Colonic mucosa (tissue), 4 donors: ENCODE measurements at regions not wholly inside any gene's neighbourhood (a gene's known extent, or its start where the extent isn't known, plus 50 kb on each side); places are given as distances from the start of the nearest gene placed in this dataset.

Source experiments
- DNase-seq: peaks from one replicate; pipeline ENCODE4 v3.0.0-alpha.2; 2020
- H3K27ac ChIP-seq: fragments of 200-600 bp; one replicate; pipeline ENCODE4 v1.8.0; 2021
- H3K27me3 ChIP-seq: fragments of 200-600 bp; one replicate; pipeline ENCODE4 v1.8.0; 2021
- H3K36me3 ChIP-seq: fragments of 200-600 bp; one replicate; pipeline ENCODE4 v1.8.0; 2021
- H3K4me1 ChIP-seq: fragments of 200-600 bp; one replicate; pipeline ENCODE4 v1.8.0; 2021; ENCODE audit warnings: mild to moderate bottlenecking
- H3K4me3 ChIP-seq: fragments of 200-600 bp; one replicate; pipeline ENCODE4 v1.8.0; 2021
- H3K9ac ChIP-seq, 2 donors: one replicate each; pipeline ENCODE4 v1.7.0; 2013; ENCODE audit warnings: control low read depth in 2 of 2, low read depth in 2 of 2, low read length in 2 of 2
- H3K9me3 ChIP-seq: fragments of 200-600 bp; one replicate; pipeline ENCODE4 v1.8.0; 2021
- CTCF ChIP-seq: fragments of 200-600 bp; IDR thresholded peaks from one replicate; pipeline ENCODE4 v1.8.0; 2022; ENCODE audit warnings: antibody characterized with exemption, mild to moderate bottlenecking
- intact Hi-C: fragments of 100-400 bp; cut with DNase I; formaldehyde crosslinking; loops from one replicate; pipeline ENCODE4 v1.14.1; 2022
- donor health status: healthy.
- donor health status: DM: no; HTN: no; CAD: no.
- donor health status: DM: no; HTN: no; CAD: no.

- H3K9ac ChIP-seq, result no peak overlapping the region
- no peaks in the 10 kb centered on the region for H3K36me3 ChIP-seq
- no peaks in the 10 kb centered on the region for H3K4me1 ChIP-seq
- no peak overlapping the region for H3K27ac ChIP-seq
- H3K27me3 ChIP-seq, result no peaks in the 10 kb centered on the region
- intact Hi-C loops, result no loop called here
- no peak for TF ChIP-seq CTCF
- H3K4me3 ChIP-seq, result no peak overlapping the region
- H3K9me3 ChIP-seq, result no peaks in the 10 kb centered on the region
- no peak for DNase-seq
Measured at GRCh38 chr3:182172534-182172933, 460.8 kb downstream of the SOX2 start.

GRCh38 chr3:182178488-182179200 lies 466.9 kb downstream of the SOX2 start:
- no peaks in the 10 kb centered on the region for H3K36me3 ChIP-seq
- H3K27ac ChIP-seq, result no peak overlapping the region
- no peak overlapping the region for H3K4me3 ChIP-seq
- TF ChIP-seq CTCF, result no peak
- H3K9ac ChIP-seq, result no peak overlapping the region
- no peaks in the 10 kb centered on the region for H3K27me3 ChIP-seq
- no peak for DNase-seq
- H3K9me3 ChIP-seq, result no peaks in the 10 kb centered on the region
- intact Hi-C loops, result no loop called here
- no peaks in the 10 kb centered on the region for H3K4me1 ChIP-seq

GRCh38 chr3:182179631-182180030 lies 467.9 kb downstream of the SOX2 start:
- no peak for DNase-seq
- intact Hi-C loops, result no loop called here
- no peaks in the 10 kb centered on the region for H3K4me1 ChIP-seq
- no peaks in the 10 kb centered on the region for H3K27me3 ChIP-seq
- no peaks in the 10 kb centered on the region for H3K9me3 ChIP-seq
- no peak overlapping the region for H3K27ac ChIP-seq
- H3K36me3 ChIP-seq, result no peaks in the 10 kb centered on the region
- no peak for TF ChIP-seq CTCF
- no peak overlapping the region for H3K4me3 ChIP-seq
- H3K9ac ChIP-seq, result no peak overlapping the region

- intact Hi-C loops, result no loop called here
- Histone ChIP-seq H3K27me3 (no peaks in the 10 kb centered on the region), H3K36me3 (no peaks in the 10 kb centered on the region), H3K4me3 (no peak overlapping the region), H3K9me3 (no peaks in the 10 kb centered on the region), H3K9ac (no peak overlapping the region), H3K27ac (no peak overlapping the region), H3K4me1 (no peaks in the 10 kb centered on the region)
- no peak for DNase-seq
- no peak for TF ChIP-seq CTCF
Measured at GRCh38 chr3:182180654-182181385, 469.1 kb downstream of the SOX2 start.

- intact Hi-C loops, result no loop called here
- TF ChIP-seq CTCF, result no peak
- Histone ChIP-seq H3K4me3 (no peak overlapping the region), H3K4me1 (no peaks in the 10 kb centered on the region), H3K9ac (no peak overlapping the region), H3K9me3 (no peaks in the 10 kb centered on the region), H3K27me3 (no peaks in the 10 kb centered on the region), H3K27ac (no peak overlapping the region), H3K36me3 (no peaks in the 10 kb centered on the region)
- DNase-seq, result no peak
Measured at GRCh38 chr3:182182531-182182968, 470.8 kb downstream of the SOX2 start.
